ENCODE measurements at regions not wholly inside any gene's neighbourhood (a gene's known extent, or its start where the extent isn't known, plus 50 kb on each side); places are given as distances from the start of the nearest gene placed in this dataset.

DNA sequence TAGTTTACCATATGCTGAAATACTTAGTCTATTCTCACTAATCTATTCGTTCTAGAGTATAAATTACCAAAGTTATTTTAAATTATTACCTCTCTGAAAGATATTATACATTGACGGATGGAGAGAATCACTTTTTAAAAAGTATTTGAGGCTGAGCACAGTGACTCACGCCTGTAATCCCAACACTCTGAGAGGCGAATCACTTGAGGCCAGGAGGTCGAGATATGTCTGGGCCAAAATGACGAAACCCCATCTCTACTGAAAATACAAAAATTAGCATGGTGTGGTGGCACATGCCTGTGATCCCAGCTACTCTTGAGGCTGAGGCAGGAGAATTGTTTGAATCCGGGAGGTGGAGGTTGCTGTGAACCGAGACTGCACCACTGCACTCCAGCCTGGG, 64.0 kb upstream of the SPATA31C2 start:
- TF ChIP-seq, protein P1, sequence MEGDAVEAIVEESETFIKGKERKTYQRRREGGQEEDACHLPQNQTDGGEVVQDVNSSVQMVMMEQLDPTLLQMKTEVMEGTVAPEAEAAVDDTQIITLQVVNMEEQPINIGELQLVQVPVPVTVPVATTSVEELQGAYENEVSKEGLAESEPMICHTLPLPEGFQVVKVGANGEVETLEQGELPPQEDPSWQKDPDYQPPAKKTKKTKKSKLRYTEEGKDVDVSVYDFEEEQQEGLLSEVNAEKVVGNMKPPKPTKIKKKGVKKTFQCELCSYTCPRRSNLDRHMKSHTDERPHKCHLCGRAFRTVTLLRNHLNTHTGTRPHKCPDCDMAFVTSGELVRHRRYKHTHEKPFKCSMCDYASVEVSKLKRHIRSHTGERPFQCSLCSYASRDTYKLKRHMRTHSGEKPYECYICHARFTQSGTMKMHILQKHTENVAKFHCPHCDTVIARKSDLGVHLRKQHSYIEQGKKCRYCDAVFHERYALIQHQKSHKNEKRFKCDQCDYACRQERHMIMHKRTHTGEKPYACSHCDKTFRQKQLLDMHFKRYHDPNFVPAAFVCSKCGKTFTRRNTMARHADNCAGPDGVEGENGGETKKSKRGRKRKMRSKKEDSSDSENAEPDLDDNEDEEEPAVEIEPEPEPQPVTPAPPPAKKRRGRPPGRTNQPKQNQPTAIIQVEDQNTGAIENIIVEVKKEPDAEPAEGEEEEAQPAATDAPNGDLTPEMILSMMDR (IDR thresholded peaks at IDR 0.05) = no peak
- TF ChIP-seq POLR2A (IDR thresholded peaks at IDR 0.05) (no peak), POLR2AphosphoS5 (IDR thresholded peaks at IDR 0.05) (no peak)
